ENCODE measurements at regions not wholly inside any gene's neighbourhood (a gene's known extent, or its start where the extent isn't known, plus 50 kb on each side); places are given as distances from the start of the nearest gene placed in this dataset.

DNA sequence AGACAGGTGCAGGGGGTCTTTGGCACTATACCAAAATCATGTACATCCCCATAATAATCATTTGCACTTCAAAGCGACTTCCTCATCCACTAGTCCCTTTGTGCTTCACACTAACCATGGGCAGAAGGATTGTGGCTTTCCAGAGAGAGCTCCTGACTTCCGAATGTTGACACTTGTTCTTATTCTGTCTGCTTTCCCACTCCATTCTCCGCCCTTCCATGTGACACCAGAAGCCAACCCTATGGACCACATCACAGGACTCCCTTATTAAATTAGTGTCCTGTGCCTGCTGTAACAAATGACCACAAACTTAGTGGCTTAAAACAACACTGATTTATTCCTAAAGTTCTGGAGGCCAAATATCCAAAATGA, 91.6 kb downstream of the CMC2 start:
- H3K4me1 ChIP-seq = no peaks in the 10 kb centered on the region
- H3K4me3 ChIP-seq = no peak overlapping the region
- DNase-seq (ENCODE audit: low spot score in 2 of 2) = no peak
- WGBS, 2 donors = 86 to 92% methylated on average over 3 of the region's 3 CpGs
- no peaks in the 10 kb centered on the region for H3K36me3 ChIP-seq
- peaks cover 0 to 20% (median 3%) of the 10 kb centered on the region in 4 donors for H3K9me3 ChIP-seq
- H3K27ac ChIP-seq = no peak overlapping the region
- TF ChIP-seq, protein P1, sequence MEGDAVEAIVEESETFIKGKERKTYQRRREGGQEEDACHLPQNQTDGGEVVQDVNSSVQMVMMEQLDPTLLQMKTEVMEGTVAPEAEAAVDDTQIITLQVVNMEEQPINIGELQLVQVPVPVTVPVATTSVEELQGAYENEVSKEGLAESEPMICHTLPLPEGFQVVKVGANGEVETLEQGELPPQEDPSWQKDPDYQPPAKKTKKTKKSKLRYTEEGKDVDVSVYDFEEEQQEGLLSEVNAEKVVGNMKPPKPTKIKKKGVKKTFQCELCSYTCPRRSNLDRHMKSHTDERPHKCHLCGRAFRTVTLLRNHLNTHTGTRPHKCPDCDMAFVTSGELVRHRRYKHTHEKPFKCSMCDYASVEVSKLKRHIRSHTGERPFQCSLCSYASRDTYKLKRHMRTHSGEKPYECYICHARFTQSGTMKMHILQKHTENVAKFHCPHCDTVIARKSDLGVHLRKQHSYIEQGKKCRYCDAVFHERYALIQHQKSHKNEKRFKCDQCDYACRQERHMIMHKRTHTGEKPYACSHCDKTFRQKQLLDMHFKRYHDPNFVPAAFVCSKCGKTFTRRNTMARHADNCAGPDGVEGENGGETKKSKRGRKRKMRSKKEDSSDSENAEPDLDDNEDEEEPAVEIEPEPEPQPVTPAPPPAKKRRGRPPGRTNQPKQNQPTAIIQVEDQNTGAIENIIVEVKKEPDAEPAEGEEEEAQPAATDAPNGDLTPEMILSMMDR (IDR thresholded peaks at IDR 0.05) = no peak
- no peak for TF ChIP-seq EP300 (IDR thresholded peaks at IDR 0.05)
- TF ChIP-seq POLR2A (IDR thresholded peaks at IDR 0.05) = no peak
- H3K27me3 ChIP-seq = no peaks in the 10 kb centered on the region

DNA sequence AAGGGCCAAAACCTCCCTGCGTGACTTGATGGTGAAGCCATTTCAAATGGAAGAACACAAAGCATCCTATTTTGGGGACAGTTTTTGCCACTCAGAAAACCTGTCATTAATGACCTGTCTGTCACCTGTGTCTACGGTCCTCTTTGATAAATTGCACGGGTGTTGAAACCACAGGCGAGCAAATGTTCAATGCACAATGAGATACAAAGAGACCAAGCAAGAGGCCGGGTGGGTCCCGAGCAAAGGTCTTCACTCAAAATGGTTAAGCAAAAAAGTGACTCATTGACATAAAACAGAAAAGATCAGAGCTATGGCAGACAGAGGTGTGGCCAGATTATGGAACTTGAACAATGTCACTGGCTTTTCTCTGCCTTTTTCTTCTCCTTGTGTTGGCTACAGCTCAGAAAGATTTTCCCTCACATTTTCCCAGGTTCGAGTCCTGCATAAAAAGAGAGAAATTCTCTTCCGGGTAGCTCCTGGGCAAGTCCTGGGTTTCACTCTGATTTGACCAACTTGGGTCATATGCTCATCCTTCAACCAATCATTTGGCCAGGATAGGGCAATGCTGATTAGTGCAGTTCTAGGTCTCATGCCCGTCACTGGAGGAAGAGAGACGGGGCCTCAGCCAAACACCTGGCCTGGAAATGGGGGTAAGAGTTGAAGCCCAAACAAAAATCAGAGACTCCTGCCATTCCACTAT, 92.2 kb downstream of the CMC2 start:
- TF ChIP-seq POLR2A (IDR thresholded peaks at IDR 0.05) (no peak), EP300 (IDR thresholded peaks at IDR 0.05) (no peak)
- TF ChIP-seq, protein P1 (IDR thresholded peaks at IDR 0.05) = no peak
- no peaks in the 10 kb centered on the region for H3K27me3 ChIP-seq
- no peaks in the 10 kb centered on the region for H3K4me1 ChIP-seq
- peaks cover 0 to 18% (median 3%) of the 10 kb centered on the region in 4 donors for H3K9me3 ChIP-seq
- no peak overlapping the region for H3K4me3 ChIP-seq
- H3K36me3 ChIP-seq = no peaks in the 10 kb centered on the region
- no peak overlapping the region for H3K27ac ChIP-seq
- 86 to 95% methylated on average over 10 of the region's 10 CpGs for WGBS, 2 donors
- no peak for DNase-seq (ENCODE audit: low spot score in 2 of 2)

DNA sequence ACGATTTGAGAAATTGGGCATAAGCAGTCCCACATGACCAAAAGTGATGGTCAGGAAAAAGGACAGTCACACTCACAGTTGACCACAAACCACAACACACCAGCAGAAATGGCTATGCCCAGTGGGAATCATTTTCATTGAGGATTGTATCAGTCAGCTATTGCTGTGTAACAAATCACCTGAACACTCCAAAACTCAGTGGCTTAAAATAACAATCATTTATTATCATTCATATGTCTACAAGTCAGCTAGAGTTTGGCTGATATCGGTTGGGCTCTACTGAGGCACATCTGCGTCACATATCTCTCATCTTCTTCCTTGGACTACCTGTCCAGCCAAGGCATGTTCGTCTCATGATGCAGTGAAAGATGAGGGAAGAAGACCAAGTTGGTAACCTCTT, 93.3 kb downstream of the CMC2 start:
- Histone ChIP-seq H3K4me1 (no peaks in the 10 kb centered on the region), H3K27ac (no peak overlapping the region), H3K4me3 (no peak overlapping the region), H3K27me3 (no peaks in the 10 kb centered on the region), H3K9me3 (peaks cover 0 to 18% (median 3%) of the 10 kb centered on the region in 4 donors), H3K36me3 (no peaks in the 10 kb centered on the region)
- TF ChIP-seq POLR2A (IDR thresholded peaks at IDR 0.05) (no peak), EP300 (IDR thresholded peaks at IDR 0.05) (no peak)
- TF ChIP-seq, protein P1 (IDR thresholded peaks at IDR 0.05) = no peak
- 93 to 98% methylated on average over 4 of the region's 4 CpGs for WGBS, 2 donors
- DNase-seq (ENCODE audit: low spot score in 2 of 2) = no peak

DNA sequence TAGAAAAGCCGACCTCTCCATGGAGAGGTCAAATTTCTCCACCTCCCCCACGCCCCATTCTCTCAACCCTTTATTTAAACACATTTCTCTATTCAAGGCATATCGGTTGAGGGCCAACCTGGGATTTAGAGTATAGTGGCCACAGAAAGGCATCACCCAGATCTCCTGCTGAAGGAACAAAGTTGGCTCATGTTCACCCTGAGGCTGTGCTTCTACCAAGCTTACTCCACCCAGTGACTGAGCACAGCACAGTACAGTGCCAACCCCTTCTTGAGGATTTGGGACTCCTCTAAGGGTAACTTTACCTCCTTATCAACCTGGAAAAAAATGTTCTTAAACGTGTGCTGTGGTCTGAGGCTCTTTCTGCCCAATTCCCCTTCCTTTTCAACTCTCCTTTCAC, 94.0 kb downstream of the CMC2 start:
- H3K4me1 ChIP-seq = no peaks in the 10 kb centered on the region
- no peaks in the 10 kb centered on the region for H3K36me3 ChIP-seq
- peaks cover 0 to 18% (median 3%) of the 10 kb centered on the region in 4 donors for H3K9me3 ChIP-seq
- TF ChIP-seq POLR2A (IDR thresholded peaks at IDR 0.05) (no peak), EP300 (IDR thresholded peaks at IDR 0.05) (no peak)
- TF ChIP-seq, protein P1 (IDR thresholded peaks at IDR 0.05) = no peak
- DNase-seq (ENCODE audit: low spot score in 2 of 2) = no peak
- no peak overlapping the region for H3K4me3 ChIP-seq
- no peak overlapping the region for H3K27ac ChIP-seq
- WGBS, 2 donors = 77% methylated on average over 4 of the region's 4 CpGs
- no peaks in the 10 kb centered on the region for H3K27me3 ChIP-seq

DNA sequence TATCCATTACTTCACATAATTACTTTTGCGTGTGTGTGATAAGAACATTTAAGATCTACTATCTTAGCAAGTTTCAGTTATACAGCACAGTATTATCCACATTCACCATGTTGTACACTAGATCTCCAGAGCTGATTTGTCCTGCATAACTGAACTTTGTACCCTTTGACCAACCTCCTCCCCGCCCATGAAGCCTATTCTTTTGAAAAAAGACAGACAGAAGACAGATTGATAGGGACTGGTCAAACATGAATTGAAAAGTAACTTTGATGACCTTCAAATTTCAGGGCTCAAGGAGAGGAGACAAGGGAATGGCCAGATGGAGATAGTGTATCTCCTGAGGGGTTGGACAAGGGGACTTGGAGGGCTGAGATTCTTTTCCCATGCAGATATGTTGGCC, 96.3 kb downstream of the CMC2 start:
- no peaks in the 10 kb centered on the region for H3K4me1 ChIP-seq
- H3K27me3 ChIP-seq = no peaks in the 10 kb centered on the region
- H3K36me3 ChIP-seq = no peaks in the 10 kb centered on the region
- no peak for TF ChIP-seq EP300 (IDR thresholded peaks at IDR 0.05)
- TF ChIP-seq POLR2A (IDR thresholded peaks at IDR 0.05) = no peak
- TF ChIP-seq, protein P1 (IDR thresholded peaks at IDR 0.05) = no peak
- peaks cover 0 to 12% (median 3%) of the 10 kb centered on the region in 4 donors for H3K9me3 ChIP-seq
- no peak overlapping the region for H3K4me3 ChIP-seq
- 74 to 89% methylated on average over 2 of the region's 2 CpGs for WGBS, 2 donors
- H3K27ac ChIP-seq = no peak overlapping the region
- no peak for DNase-seq (ENCODE audit: low spot score in 2 of 2)

All from tibial nerve (tissue), 4 donors.